OCI-M1 (cell line): ENCODE measurements at regions not wholly inside any gene's neighbourhood (a gene's known extent, or its start where the extent isn't known, plus 50 kb on each side); places are given as distances from the start of the nearest gene placed in this dataset.
"Not testable (repeated sequence)": the region's sequence is repeated elsewhere in the genome, so short reads cannot be mapped to it uniquely, and the experiment has no call there.

ENCODE experiments used
- DNase-seq: peaks from one replicate; lab custom pipeline; 2025; lab: John Stamatoyannopoulos, UW

DNA sequence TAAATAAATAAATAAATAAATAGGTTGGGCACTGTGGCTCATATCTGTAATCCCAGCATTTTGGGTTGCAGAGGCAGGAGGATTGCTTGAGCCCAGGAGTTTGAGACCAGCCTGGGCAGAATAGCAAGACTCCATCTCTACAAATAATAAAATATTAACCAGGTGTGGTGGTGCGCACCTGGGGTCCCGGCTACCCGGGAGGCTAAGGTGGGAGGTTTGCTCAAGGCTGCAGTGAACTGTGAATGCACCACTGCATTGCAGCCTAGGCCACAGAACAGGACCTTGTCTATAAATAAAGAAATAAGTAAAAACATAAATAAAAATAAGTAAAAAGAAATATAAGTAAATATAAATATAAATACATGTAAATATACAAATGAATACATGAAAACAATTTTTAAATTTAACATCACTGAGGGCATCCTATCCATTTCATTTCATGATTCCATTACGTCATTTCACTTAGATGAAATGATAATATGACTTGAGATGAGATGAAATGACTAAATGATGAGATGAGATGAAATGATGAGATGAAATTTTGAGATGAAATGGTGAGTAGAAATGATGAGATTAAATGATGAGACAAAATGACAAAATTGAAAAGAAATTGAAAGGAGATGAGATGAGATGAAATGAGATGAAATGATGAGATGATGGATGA is 233.4 kb downstream of the GOLGA6L6 start:
- DNase-seq = not testable (repeated sequence)

DNA sequence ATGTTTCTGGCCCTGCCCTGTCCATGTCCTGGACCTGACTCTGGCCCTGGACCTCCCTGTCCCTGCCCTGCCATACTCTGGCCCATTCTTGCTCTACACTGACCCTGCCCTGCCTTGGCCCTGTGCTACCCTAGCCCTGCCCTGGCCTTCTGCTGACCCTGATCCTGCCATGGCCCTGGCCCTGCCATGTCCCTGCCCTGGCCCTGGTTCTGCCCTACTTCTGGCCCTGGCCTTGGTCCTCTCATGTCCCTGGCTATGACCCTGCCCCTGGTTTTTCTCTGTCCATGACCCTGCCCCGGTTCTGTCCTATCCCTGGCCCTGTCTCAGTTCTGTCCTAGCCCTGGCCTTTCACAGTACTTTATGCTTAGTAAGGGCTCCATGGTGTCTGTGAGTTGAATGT is 234.5 kb downstream of the GOLGA6L6 start:
- not testable (repeated sequence) for DNase-seq

DNA sequence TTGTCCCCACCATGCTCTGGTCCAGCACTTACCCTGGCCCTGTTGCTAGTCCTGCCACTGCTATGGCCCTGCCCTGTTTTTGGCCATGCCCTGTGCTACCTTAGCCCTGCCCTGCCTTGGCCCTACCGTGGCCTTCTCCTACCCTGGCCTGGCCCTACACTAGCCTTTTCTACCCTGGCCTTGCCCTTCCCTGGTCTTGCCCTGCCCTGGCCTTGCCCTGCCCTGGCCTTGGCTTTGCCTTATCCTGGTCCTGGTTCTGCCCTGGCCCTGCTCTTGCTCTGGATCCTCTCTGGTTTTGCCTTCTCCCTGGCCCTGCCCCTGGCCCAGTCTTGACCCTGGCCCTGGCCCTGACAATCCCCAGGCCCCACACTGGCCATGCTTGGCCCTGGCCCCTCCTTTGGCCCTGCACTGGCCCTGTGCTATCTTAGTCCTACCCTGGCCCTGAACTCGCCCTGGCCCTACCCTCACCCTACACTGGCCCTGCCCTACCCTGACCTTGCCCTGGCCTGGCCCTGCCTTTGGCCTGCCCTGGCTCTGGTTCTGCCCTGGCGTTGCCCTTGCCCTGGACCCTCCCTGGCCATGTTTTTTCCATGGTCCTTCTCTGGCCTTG is 235.0 kb downstream of the GOLGA6L6 start:
- DNase-seq = not testable (repeated sequence)

DNA sequence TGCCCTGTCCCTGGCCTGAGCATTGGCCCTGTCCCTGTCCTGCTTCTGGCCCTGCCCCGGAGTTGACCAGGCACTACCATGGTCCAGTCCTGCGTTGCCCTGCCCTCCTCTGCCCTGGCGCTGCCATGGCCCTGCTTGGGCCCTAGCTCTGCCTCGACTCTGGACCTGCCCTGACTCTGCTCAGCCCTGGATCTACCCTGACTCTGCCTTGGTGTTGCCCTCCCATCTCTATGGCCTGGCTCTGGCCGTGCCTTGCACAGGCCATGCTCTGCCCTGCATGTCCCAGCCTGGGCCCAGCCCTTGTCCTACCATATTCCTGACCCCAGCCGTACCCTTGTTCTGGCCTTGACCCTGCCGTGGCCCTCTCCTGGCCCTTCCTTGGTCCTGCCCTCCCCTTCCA is 235.7 kb downstream of the GOLGA6L6 start:
- not testable (repeated sequence) for DNase-seq

DNA sequence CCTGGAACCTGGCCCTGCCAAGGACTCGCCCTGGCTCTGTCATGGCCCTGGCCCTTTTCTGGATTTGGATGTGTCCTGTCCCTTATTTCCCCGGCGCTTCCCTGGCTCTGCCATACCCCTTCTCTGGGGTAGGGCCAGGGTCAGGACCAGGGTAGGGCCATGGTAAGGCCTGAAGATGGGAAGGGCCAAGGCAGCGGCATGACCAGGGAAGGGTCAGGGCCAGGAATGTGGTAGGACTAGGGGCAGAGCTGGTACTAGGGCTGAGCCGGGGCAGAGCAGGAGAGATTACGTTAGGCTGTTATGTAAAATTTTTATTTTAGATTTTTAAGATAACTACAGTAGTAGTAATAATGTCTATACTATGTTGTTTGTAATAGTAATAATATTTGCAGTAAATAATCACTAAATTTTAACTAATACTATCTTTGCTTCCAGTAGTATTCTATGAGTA is 236.6 kb downstream of the GOLGA6L6 start:
- DNase-seq = not testable (repeated sequence)

DNA sequence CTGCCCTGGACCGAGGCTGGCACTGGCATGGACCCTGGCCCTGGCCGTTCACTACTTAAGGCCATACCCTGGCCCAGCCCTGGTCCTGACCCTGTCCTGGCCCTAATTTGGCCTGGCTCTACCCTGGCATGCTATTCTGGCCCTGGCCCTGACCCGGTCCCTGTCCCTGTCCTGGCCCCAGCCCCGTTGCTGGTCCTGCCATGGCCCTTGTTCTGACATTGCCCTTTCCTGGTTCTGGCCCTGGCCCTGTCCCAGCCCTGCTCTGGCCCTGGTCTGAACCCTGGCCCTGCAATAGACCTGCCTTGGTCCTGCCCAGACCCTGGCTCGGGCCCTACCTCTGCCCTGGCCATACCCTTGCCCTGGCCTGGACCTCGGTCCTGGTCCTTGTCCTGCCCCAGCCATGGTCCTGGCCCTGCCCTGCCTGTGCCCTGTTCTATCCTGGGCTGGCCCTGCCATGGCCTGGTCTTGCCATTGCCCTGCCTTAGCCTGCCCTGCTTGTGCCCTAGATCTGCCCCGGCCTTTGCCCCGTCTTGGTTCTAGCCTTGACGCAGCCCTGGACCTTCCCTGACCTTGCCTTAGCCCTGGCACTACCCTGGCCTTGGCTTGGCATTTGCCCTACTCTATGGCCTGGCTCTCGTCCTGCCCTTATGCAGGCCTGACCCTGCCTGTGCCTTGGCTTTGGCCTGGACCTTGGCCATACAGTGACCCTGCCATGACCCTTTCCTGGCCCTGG is 237.2 kb downstream of the GOLGA6L6 start:
- DNase-seq = not testable (repeated sequence)

DNA sequence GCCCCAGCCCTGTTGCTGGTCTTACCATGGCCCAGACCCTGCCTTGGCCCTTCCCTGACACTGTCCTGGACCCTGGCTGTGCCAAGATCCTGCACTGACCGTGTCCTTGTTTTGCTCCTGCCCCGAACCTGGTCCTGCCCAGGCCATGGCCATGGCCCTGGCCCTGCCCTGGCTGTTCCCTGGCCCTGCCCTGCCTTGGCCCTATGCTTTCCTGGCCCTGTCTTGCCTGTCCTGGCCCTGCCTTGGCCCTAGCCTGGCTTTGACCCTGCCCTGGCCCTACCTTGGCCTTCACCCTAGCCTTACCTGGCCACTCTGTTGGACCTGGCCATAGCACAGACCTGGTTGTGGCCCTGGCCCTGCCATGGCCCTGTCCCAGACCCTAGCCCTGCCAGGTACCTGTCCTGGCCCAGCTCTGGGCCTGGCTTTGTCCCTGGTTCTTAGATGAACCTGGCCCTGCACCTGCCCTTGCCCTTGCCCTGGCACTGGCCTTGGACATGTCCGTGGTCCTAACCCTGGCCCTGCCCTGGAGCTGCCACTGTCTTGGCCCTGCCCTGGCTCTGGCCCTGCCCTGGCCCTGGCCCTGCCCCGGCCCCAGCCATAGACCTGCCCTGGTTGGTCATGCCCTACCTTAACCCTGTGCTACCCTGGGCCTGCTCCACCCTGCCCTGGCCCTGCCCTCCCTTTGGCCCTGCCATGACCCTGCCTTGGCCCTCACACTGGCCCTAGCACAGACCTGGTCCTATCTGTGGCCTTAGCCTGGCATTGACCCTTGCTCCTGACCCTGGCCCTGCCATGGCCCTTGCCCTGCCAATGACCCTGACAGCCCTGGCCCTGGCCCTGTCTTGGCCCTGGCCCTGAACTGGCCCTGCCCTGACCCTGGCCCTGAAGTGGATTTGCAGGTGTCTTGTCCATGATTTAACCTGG is 238.1 kb downstream of the GOLGA6L6 start:
- not testable (repeated sequence) for DNase-seq

DNA sequence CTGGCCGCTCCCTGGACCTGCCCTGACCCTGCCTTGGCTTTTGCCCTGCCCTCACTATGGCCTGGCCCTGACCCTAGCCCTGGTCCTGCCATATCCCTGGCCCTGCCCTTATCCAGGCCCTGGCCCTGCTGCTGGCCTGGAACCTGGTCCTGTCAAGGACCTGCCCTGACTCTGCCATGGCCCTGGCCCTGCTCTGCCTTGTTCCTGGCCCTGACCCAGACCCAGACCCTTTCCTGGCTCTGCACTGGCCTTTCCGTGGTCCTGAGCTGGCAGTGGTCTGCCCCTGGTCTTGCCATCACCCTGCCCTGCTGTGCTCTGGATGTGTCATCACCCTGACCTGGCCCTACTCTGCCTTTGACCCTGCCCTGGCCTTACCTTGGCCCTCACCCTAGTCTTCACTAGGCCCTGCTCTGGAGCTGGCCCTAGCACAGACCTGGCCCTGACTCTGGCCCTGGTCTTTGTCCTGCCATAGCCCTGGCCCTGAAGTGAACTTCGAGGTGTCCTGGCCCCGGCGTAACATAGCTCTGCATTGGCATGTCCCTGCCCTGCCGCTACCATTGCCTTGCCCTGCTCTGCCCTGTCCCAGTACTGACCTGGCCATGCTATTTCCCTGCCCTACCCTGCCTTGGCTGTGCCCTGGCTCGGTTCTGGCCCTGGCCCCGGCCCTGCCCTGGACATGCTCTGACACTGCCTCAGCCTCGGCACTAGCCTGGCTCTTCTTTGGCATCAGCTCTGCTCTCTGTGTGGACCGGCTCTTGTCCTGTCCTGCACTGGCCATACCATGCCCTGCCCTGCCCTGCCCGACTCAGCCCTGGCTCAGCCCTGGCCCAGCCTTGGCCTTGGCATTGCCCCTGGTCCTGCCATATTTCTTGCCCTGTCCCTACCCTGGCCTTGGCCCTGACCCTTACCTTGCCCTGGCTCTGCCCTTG is 239.2 kb downstream of the GOLGA6L6 start:
- not testable (repeated sequence) for DNase-seq

DNA sequence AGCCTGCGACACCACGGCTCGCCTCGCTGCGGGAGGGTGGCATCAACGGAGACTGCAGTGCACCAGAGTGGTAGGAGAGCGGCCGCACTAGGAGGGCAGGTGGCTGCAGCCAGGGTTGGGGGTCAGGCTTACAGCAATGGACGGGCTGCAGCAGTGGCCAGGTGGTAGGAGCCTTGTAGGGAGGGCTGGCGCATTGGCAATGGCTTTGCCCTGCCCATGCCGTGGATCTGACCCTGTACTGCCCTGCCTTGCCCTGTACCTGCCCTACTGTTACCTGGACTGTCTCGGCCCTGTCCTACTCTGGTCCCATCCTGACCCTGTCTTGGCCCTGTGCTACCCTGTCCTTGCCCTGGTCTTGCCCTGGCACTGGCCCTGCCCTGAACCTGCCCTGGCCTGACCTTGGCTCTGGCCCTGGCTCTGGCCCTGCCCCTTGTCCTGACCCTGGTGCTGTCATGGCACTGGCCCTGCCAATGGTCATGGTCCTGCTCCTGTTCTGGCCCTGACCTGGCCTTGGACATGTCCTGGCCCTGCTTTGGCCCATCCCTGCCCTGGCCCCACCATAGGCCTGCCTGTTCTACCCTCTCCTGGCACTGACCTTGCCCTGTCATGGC is 240.0 kb downstream of the GOLGA6L6 start:
- not testable (repeated sequence) for DNase-seq

DNA sequence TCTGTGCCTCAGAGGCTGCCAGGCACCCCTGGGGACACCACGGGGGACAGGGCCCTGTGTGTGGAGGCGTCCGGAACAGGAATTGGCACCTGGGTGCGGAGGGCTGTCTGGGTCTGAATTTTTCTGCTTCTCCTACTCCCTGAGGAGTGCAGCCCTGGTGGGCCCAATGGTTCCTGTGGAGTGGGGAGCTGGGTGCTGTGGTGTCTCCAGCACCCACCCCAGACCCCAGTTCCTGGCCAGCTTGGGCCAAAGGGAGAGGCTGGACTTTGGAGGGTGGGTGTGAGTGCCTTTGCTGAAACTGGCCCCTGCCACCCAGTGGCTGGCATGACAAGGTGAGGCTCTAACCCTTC is 240.6 kb downstream of the GOLGA6L6 start:
- not testable (repeated sequence) for DNase-seq

DNA sequence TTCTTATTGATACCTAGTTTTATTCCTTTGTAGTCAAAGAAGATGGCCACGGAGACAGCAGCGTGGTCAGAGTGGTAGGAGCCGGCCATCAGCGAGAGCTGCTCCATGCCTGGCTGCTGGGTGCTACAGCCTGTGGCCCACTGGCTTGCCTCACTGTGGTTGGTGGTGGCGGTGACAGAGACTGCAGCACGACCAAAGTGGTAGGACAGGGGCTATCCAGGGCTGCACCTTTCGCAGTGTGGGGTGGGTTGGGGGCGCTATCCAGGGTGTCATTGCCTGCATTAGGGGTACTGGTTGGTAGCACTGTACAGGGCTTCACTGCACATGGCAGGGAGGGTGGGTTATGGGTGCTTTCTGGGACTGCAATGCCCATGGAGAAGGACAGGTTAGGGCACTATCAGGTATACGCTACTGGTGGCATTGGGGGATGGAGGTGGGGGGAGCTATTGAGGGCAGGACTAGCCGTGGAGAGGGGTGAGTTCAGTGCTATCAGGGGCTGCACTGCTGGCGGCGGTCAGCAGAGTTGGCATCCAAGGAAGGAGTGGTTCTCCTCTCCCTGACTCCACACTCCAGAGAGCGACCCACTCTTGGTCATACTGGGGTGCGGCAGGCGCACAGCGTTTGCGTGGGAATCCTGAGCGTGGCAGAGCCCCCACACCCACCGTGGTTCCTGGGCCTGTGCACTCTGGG is 241.1 kb downstream of the GOLGA6L6 start:
- DNase-seq = not testable (repeated sequence)

DNA sequence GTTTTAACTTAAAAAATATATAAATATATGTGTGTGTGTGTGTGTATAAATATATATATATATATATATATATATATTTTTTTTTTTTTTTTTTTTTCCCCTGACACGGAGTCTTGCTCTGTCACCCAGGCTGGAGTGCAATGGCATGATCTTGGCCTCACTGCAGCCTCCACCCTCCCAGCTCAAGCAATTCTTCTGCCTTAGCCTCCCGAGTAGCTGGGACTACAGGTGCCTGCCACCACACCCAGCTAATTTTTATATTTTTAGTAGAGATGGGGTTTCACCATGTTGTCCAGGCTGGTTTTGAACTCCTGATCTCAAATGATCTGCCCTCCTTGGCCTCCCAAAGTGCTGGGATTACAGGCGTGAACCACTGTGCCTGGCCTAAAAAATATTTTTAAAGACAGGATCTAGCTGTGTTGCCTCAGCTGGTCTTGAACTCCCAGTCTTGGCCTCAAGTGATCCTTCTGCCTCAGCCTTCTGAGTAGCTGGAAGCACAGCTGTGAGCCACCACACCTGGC is 243.9 kb downstream of the GOLGA6L6 start:
- DNase-seq = not testable (repeated sequence)

DNA sequence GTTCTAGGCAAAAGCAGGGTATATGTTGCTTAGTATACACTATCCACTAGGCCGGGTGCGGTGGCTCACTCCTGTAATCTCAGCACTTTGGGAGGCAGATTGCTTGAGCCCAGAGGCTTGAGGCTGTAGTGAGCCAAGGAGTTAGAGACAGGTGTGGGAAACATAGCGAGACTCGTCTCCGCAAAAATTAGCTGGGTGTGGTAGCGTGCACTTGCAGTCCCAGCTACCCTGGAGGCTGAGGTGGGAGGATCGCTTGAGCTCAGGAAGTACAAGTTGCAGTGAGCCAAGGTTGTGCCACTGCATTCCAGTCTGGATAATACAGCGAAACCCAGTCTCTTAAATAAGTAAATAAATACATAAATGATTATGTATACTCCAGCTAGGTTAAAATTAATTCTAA is 245.3 kb downstream of the GOLGA6L6 start:
- DNase-seq = not testable (repeated sequence)

DNA sequence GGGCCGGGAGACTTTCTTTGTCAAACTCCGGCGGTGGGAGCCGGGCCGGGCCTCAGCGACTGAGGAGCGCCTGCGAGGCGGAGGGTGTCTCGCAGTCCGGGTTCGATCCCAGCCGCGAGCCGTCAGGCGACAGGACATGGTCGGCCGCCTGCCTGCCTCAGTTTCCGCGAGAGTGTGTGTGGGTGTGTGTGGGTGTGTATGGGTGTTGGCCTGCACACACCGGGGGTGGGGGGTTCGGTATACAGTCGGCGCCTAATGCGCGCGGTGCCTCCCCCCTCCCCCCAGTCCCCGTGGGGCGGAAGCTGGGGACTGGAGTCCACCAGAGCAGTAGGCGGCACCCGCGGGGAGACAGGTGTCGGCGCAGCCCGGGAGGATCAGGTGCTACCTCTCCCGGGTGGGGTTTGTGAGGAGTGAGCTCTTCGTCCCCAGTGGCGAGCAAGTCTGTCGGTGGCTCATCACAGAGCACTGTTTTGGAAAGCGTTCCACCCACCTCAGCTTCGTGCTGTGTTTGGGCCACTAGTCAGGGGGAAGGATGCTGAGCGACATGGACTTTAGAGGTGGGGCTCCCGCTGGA is 246.3 kb downstream of the GOLGA6L6 start:
- no peak for DNase-seq

DNA sequence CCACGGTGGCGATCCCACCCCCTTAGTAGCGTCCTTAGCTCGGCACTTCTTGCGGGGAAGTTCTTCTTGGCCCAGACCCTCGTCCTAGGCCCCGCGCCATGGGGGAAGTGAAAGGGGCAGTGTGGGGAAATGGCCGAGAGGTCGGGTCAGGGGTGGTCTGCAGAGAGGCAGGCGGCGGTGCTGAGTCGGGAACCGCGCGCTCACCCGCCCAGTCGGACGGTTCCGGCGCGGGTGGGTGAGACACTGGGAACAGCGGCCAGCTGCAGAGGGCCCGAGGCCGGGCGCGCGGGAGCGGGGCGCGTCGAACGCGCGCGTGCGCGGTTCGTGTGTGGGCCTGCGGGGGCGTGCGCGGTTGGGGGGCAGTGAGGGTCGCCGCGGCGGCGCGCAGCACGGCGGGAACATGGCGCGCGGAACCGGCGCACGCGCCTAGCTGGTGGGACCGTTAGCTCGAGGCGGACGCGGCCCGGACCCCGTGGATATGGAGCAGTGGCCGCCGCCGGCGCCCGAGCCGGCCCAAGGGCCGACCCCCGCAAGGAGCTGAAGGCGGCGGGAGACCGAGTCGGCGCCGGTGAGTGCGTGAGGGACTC is 246.9 kb downstream of the GOLGA6L6 start:
- no peak for DNase-seq

DNA sequence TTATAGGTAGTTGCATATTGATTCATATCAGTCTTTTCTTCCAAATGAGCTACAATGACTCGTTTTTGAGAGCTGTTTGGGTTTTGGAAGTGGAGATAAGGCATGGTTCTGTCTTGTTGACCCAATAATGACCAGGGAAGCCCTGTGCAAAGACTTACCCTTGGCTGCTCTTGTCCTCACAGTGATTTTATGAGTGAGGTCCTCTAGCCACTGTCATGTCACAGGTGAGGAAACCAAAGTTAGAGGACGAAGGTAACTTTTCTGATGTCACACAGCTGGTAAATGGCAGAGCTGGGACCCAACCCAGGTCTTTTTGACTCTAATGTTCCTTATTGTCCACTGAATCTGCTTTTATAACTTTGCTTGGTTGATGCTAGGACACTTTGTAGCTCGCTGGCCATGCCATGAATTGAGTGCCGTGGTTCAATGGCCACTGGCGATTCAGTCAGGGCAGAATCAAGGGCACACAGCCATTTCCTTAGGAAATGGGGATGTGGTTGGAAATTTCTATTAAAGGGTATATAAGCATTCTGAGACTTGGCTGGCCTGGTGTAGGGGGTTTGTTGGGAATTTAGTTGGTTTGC is 249.1 kb downstream of the GOLGA6L6 start:
- DNase-seq = not testable (repeated sequence)

DNA sequence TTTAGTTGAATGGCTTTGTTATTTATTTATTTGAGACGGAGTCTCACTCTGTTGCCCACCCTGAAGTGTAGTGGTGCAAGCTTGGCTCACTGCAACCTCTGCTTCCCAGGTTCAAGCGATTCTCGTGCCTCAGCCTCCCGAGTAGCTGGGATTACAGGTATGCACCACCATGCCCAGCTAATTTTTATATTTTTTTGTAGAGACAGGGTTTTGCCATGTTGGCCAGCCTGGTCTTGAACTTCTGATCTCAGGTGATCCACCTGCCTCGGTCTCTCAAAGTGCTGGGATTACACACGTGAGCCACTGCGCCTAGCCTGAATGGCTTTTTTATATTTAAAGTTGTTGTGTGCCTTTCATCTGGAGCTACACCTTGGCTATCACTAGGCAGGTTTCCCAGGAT is 250.0 kb downstream of the GOLGA6L6 start:
- not testable (repeated sequence) for DNase-seq

DNA sequence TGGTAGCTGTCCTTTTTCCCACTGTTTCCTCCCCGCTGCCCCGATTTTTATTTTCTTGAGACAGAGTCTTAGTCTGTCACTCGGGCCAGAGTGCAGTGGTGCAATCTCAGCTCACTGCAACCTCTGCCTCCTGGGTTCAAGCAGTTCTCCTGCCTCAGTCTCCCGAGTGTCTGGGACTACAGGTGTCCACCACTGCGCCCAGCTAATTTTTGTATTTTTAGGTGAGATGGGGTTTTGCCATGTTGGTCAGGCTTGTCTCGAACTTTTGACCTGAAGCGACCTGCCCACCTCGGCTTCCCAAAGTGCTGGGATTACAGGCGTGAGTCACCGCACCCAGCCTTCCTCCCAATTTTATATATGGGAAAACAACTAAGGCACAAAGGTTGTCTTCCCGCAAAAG is 251.0 kb downstream of the GOLGA6L6 start:
- DNase-seq = not testable (repeated sequence)
